RWPE1 (cell line): ENCODE measurements at regions not wholly inside any gene's neighbourhood (a gene's known extent, or its start where the extent isn't known, plus 50 kb on each side); places are given as distances from the start of the nearest gene placed in this dataset.

Experiments
- CTCF ChIA-PET: fragments of 350-600 bp; sonication (Branson Sonifier 250); formaldehyde crosslinking; extraction: SDS; loops from one replicate; lab custom pipeline; 2021; lab: Yijun Ruan, JAX
- POLR2A ChIA-PET: fragments of 400-600 bp; formaldehyde crosslinking; extraction: SDS; loops from one replicate; lab custom pipeline; 2020; ENCODE audit warnings: antibody characterized with exemption; ENCODE audit not compliant: low non-redundant PET; lab: Yijun Ruan, JAX
- DNase-seq: peaks from one replicate; pipeline ENCODE4 v3.0.0; 2012; ENCODE audit warnings: low spot score
- H3K27ac ChIP-seq: fragments of 450-650 bp; 2 replicates; pipeline ENCODE4 v1.5.1; 2017
- CTCF ChIP-seq: fragments of 450-650 bp; conservative IDR thresholded peaks from 2 replicates; pipeline ENCODE4 v1.5.1; 2017; ENCODE audit warnings: low read depth, mild to moderate bottlenecking

GRCh38 chr5:133701871-133702270 lies 89.5 kb upstream of the FSTL4 start:
- no peak for DNase-seq
- ChIA-PET CTCF (no interaction called here), POLR2A (no interaction called here)
- H3K27ac ChIP-seq, result no peak overlapping the region
- no peak for TF ChIP-seq CTCF

GRCh38 chr5:133700251-133700650 lies 87.9 kb upstream of the FSTL4 start:
- H3K27ac ChIP-seq, result no peak overlapping the region
- no peak for TF ChIP-seq CTCF
- POLR2A ChIA-PET, result no interaction called here
- DNase-seq, result no peak
- CTCF ChIA-PET, result no interaction called here

- DNase-seq, result no peak
- no peak for TF ChIP-seq CTCF
- ChIA-PET POLR2A (no interaction called here), CTCF (no interaction called here)
- H3K27ac ChIP-seq, result no peak overlapping the region
Measured at GRCh38 chr5:133698646-133699526, 86.5 kb upstream of the FSTL4 start.

GRCh38 chr5:133698259-133698554 lies 85.9 kb upstream of the FSTL4 start:
- ChIA-PET CTCF (no interaction called here), POLR2A (no interaction called here)
- DNase-seq, result no peak
- TF ChIP-seq CTCF, result no peak
- H3K27ac ChIP-seq, result no peak overlapping the region

GRCh38 chr5:133697536-133698258 lies 85.4 kb upstream of the FSTL4 start:
- TF ChIP-seq CTCF, result no peak
- CTCF ChIA-PET, result no interaction called here
- no peak for DNase-seq
- POLR2A ChIA-PET, result no interaction called here
- H3K27ac ChIP-seq, result no peak overlapping the region

GRCh38 chr5:133696782-133697507 lies 84.6 kb upstream of the FSTL4 start:
- POLR2A ChIA-PET, result no interaction called here
- CTCF ChIA-PET, result no interaction called here
- no peak for TF ChIP-seq CTCF
- no peak overlapping the region for H3K27ac ChIP-seq
- no peak for DNase-seq
